Upper lobe of left lung (tissue), 4 donors: ENCODE measurements at regions not wholly inside any gene's neighbourhood (a gene's known extent, or its start where the extent isn't known, plus 50 kb on each side); places are given as distances from the start of the nearest gene placed in this dataset.

Experiments used
- EP300 ChIP-seq, 4 donors: sonication (generic); formaldehyde crosslinking; IDR thresholded peaks; one replicate each; pipeline ENCODE4 v1.5.1; 2017; ENCODE audit warnings: antibody characterized with exemption in 4 of 4, control low read depth in 2 of 4
- TF ChIP-seq, protein P1 (sequence below), 6 experiments: fragments of 450-650 bp in 4 of 6; fragments of 200-600 bp in 2 of 6; sonication (generic) in 2 of 6; IDR thresholded peaks; one replicate each; pipeline ENCODE4 v1.5.1; 2016 to 2019; ENCODE audit warnings: antibody characterized with exemption in 6 of 6

DNA sequence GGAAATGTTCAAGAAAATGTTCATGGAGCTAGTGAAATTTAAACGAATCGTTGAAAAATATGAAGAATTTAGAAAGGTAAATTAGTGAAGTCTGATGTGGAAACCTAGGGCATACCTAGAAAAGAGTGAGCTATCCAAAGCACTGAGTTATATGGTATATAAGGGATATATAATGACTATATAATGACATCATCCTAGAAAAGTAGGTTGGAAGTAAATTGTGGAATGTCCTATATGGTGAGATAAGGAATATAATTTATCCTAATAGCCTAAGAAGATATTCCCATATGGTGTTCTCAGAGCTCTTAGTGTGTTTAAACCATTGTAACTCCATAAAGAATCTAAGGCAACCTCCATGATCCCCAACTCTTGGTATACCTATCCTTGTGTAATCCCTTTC, 876.4 kb upstream of the ADGRL2 start:
- TF ChIP-seq, protein P1, sequence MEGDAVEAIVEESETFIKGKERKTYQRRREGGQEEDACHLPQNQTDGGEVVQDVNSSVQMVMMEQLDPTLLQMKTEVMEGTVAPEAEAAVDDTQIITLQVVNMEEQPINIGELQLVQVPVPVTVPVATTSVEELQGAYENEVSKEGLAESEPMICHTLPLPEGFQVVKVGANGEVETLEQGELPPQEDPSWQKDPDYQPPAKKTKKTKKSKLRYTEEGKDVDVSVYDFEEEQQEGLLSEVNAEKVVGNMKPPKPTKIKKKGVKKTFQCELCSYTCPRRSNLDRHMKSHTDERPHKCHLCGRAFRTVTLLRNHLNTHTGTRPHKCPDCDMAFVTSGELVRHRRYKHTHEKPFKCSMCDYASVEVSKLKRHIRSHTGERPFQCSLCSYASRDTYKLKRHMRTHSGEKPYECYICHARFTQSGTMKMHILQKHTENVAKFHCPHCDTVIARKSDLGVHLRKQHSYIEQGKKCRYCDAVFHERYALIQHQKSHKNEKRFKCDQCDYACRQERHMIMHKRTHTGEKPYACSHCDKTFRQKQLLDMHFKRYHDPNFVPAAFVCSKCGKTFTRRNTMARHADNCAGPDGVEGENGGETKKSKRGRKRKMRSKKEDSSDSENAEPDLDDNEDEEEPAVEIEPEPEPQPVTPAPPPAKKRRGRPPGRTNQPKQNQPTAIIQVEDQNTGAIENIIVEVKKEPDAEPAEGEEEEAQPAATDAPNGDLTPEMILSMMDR (IDR thresholded peaks at IDR 0.05): no peak
- TF ChIP-seq EP300 (IDR thresholded peaks at IDR 0.05): no peak
